Stimulated activated memory B cell treated with anti-CD40 and anti-IgM and Interleukin-4, amounts not matched to agents 10 μg/mL and 1 μg/mL and 100 μg/mL, for 72 hours (primary cell): ENCODE measurements at regions not wholly inside any gene's neighbourhood (a gene's known extent, or its start where the extent isn't known, plus 50 kb on each side); places are given as distances from the start of the nearest gene placed in this dataset.

Experiments used
- ATAC-seq: fragments of 150-1000 bp; cut with Tn5 transposase; 2 replicates; pipeline ENCODE4 v1.10.0; 2021
- H3K27ac Mint-ChIP-seq: one replicate; pipeline ENCODE4 v1.8.0; 2022; ENCODE audit warnings: mild to moderate bottlenecking, mixed read lengths
- H3K27me3 Mint-ChIP-seq: one replicate; pipeline ENCODE4 v1.8.0; 2022; ENCODE audit warnings: mixed read lengths
- H3K36me3 Mint-ChIP-seq: one replicate; pipeline ENCODE4 v1.8.0; 2022; ENCODE audit warnings: mixed read lengths
- H3K4me1 Mint-ChIP-seq: one replicate; pipeline ENCODE4 v1.8.0; 2022; ENCODE audit warnings: mixed read lengths
- H3K4me3 Mint-ChIP-seq: one replicate; pipeline ENCODE4 v1.8.0; 2022; ENCODE audit warnings: mild to moderate bottlenecking, moderate library complexity, mixed read lengths
- H3K9me3 Mint-ChIP-seq: one replicate; pipeline ENCODE4 v1.8.0; 2022; ENCODE audit warnings: mixed read lengths

- no peaks in the 10 kb centered on the region for H3K36me3 Mint-ChIP-seq
- no peak for ATAC-seq
- H3K4me1 Mint-ChIP-seq: no peaks in the 10 kb centered on the region
- no peaks in the 10 kb centered on the region for H3K27me3 Mint-ChIP-seq
- H3K9me3 Mint-ChIP-seq: peaks cover 8% of the 10 kb centered on the region
- H3K4me3 Mint-ChIP-seq: no peak overlapping the region
- no peak overlapping the region for H3K27ac Mint-ChIP-seq
These were observed 626.7 kb upstream of the BOD1L1 start for GRCh38 chr4:14254252-14254651.

DNA sequence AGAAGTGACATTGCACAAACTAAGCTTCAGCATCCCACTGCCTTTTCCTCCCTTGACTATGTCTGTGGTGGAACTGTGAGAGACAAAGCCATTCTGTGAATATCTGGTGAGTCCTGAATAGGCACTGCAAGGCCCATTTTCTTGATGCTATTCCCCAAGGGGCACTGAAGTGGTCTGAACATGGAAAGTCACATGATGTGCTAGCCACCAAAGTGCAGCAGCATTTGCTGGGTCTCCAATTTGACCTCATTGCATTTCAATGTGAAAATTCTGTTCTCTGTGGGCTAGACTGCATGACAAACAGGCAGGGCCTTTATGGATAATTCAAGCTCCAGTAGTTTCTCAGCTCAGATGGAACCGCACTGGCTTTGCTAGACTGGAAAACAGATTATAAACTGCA lies 627.4 kb upstream of the BOD1L1 start:
- Mint-ChIP-seq H3K36me3 (no peaks in the 10 kb centered on the region), H3K4me3 (no peak overlapping the region), H3K27me3 (no peaks in the 10 kb centered on the region), H3K9me3 (peaks cover 8% of the 10 kb centered on the region), H3K4me1 (no peaks in the 10 kb centered on the region), H3K27ac (no peak overlapping the region)
- ATAC-seq: no peak

GRCh38 chr4:14257903-14258302 lies 630.4 kb upstream of the BOD1L1 start:
- no peaks in the 10 kb centered on the region for H3K27me3 Mint-ChIP-seq
- no peak overlapping the region for H3K4me3 Mint-ChIP-seq
- H3K4me1 Mint-ChIP-seq: no peaks in the 10 kb centered on the region
- peaks cover under 1% of the 10 kb centered on the region for H3K9me3 Mint-ChIP-seq
- H3K36me3 Mint-ChIP-seq: no peaks in the 10 kb centered on the region
- H3K27ac Mint-ChIP-seq: no peak overlapping the region
- ATAC-seq: no peak

GRCh38 chr4:14259936-14260335 lies 632.4 kb upstream of the BOD1L1 start:
- Mint-ChIP-seq H3K4me1 (no peaks in the 10 kb centered on the region), H3K36me3 (no peaks in the 10 kb centered on the region), H3K4me3 (no peak overlapping the region), H3K9me3 (no peaks in the 10 kb centered on the region), H3K27ac (no peak overlapping the region), H3K27me3 (no peaks in the 10 kb centered on the region)
- ATAC-seq: no peak

DNA sequence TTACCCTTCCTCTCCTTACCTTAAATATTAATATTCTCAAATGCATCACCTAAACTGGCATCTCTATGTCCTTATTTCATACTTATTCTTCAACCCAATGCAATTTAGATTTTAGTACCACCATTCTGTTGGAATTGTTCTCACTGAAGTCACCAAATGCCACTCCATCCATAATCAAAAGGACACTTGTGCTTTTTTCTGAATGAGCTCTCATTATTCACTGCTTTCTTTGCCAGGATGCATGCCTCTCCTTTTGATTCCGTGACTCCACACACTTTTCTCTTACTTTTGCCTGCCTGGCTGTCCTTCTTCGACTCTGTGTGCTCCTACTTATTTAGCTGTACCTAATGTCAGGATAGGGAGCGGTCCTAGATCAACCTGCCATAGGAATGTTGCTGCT lies 633.1 kb upstream of the BOD1L1 start:
- Mint-ChIP-seq H3K4me3 (no peak overlapping the region), H3K27ac (no peak overlapping the region), H3K27me3 (no peaks in the 10 kb centered on the region), H3K36me3 (no peaks in the 10 kb centered on the region), H3K4me1 (no peaks in the 10 kb centered on the region), H3K9me3 (no peaks in the 10 kb centered on the region)
- no peak for ATAC-seq

- Mint-ChIP-seq H3K27me3 (no peaks in the 10 kb centered on the region), H3K4me1 (no peaks in the 10 kb centered on the region), H3K36me3 (no peaks in the 10 kb centered on the region), H3K9me3 (no peaks in the 10 kb centered on the region), H3K27ac (no peak overlapping the region), H3K4me3 (no peak overlapping the region)
- ATAC-seq: no peak
These were observed 634.7 kb upstream of the BOD1L1 start for GRCh38 chr4:14262221-14262620.

DNA sequence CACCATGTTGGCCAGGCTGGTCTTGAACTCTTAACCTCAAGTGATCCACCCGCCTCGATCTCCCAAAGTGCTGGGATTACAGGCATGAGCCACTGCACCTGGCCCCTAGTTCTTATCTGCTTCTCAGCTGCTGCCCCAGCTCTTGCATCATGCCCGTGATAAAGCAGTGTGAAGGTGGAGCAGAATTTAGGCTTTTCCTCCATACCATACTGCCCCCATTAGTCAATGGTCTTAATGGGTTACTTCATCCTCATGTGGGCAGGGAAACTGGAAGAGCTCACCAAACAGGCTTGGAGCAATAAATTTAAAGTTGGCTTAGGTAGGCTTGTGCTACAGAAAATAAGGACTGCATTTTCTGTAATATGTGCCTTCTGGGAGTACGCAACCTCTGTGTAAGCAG lies 636.9 kb upstream of the BOD1L1 start:
- no peaks in the 10 kb centered on the region for H3K9me3 Mint-ChIP-seq
- no peaks in the 10 kb centered on the region for H3K27me3 Mint-ChIP-seq
- no peak overlapping the region for H3K27ac Mint-ChIP-seq
- no peak for ATAC-seq
- H3K36me3 Mint-ChIP-seq: no peaks in the 10 kb centered on the region
- H3K4me3 Mint-ChIP-seq: no peak overlapping the region
- H3K4me1 Mint-ChIP-seq: no peaks in the 10 kb centered on the region

GRCh38 chr4:14265651-14266050 lies 638.1 kb upstream of the BOD1L1 start:
- Mint-ChIP-seq H3K4me1 (peaks cover 12% of the 10 kb centered on the region), H3K27me3 (no peaks in the 10 kb centered on the region), H3K9me3 (no peaks in the 10 kb centered on the region), H3K36me3 (no peaks in the 10 kb centered on the region), H3K4me3 (no peak overlapping the region), H3K27ac (no peak overlapping the region)
- no peak for ATAC-seq

DNA sequence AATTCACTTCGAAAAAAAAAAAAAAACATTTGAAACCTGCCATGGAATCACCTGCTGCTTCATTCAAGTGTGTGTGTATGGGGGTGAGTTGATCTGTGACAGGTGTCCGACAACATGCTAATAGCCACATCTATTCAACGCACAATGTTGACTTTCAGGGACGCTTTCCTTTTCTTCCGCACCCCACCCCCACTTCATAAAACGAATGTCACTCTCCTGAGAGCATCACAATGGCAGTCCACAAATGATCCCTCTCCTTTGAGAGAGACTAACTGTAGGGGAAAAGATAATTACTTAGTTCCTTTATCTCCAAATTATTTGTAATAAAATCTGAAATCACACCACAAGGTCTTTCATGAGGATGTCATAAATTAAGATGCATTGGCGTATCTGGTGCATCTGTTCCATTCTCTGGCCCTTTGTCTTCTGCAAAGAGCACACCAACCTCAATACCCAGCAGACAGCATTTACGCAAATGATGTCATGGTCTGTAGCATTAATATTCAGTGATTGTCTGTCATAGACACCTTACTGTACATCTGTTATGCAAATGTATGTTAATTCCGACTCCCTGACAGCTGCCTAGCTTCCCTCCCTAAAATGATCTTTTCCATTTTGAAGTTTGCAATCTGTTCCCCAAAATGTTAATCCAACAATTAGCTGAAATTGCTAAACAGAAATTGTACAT lies 640.0 kb upstream of the BOD1L1 start:
- Mint-ChIP-seq H3K27ac (no peak overlapping the region), H3K27me3 (no peaks in the 10 kb centered on the region), H3K4me3 (no peak overlapping the region), H3K9me3 (no peaks in the 10 kb centered on the region), H3K36me3 (no peaks in the 10 kb centered on the region), H3K4me1 (peaks cover 30% of the 10 kb centered on the region)
- ATAC-seq: no peak

- Mint-ChIP-seq H3K36me3 (no peaks in the 10 kb centered on the region), H3K4me1 (peaks cover 50% of the 10 kb centered on the region), H3K4me3 (no peak overlapping the region), H3K9me3 (no peaks in the 10 kb centered on the region), H3K27me3 (no peaks in the 10 kb centered on the region), H3K27ac (no peak overlapping the region)
- ATAC-seq: peak; percentile 88
These were observed 642.3 kb upstream of the BOD1L1 start for GRCh38 chr4:14269824-14270223.

DNA sequence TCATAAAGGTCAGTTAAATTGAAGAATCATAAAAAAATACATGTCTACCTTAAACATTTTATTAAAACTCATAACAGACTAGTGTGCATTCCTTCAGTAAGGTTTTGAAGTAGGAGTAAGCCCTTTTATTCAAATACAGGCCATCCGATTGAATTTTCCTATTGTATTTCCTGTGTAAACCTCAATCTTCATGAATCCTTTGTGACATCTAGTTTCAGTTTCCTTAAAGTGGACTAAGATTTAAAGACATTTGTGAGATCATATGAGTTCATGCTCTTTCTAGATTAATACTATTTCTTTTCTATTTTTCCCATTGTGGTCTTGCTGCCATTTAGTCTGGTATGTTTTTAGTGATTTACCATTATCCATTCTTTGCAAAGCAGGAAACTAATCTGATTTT lies 644.7 kb upstream of the BOD1L1 start:
- H3K27me3 Mint-ChIP-seq: no peaks in the 10 kb centered on the region
- peaks cover 12% of the 10 kb centered on the region for H3K9me3 Mint-ChIP-seq
- no peak for ATAC-seq
- H3K4me1 Mint-ChIP-seq: peaks cover 52% of the 10 kb centered on the region
- no peak overlapping the region for H3K27ac Mint-ChIP-seq
- H3K36me3 Mint-ChIP-seq: peaks cover 9% of the 10 kb centered on the region
- H3K4me3 Mint-ChIP-seq: no peak overlapping the region

DNA sequence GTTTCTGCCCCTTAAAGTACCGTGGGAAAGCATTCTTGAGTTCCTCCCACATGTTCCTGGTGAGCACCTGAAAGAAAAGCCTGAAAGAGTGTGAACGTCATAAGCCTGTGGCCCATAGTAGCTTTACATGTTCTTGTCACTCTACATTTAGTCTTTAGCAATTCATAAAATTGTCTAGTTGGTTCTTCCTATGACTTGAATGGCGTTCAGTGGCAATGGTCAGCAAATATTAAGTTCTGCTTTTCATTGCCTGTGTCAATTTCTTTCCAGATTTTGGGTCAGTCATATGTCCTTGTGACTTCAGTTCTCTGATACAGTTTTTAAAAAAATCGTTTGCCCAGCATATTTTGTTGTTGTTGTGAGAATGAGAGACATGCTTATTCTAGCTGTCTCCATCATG lies 650.0 kb upstream of the BOD1L1 start:
- Mint-ChIP-seq H3K4me1 (peaks cover 22% of the 10 kb centered on the region), H3K27me3 (no peaks in the 10 kb centered on the region), H3K9me3 (peaks cover 12% of the 10 kb centered on the region), H3K4me3 (no peak overlapping the region), H3K36me3 (peaks cover 9% of the 10 kb centered on the region), H3K27ac (no peak overlapping the region)
- ATAC-seq: no peak

DNA sequence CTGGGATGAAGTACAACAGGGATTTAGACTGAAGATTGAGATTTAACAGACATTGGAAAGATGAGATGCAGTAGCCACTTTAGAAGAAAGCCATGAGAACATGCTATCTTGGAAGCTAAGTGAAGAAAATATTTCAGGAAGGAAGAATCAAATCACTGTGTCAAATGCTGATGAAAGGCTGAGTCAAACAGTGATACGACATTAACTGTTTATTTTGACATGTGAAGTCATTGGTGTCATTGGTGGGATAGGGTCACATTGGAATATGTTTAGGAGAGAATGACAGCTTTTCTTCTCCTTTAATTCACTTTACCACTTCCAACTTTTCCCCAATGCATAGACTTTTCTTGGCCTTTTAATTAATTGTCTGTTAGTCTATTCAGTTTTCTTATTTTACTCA lies 653.0 kb upstream of the BOD1L1 start:
- Mint-ChIP-seq H3K36me3 (peaks cover 9% of the 10 kb centered on the region), H3K4me3 (no peak overlapping the region), H3K27ac (no peak overlapping the region), H3K4me1 (no peaks in the 10 kb centered on the region), H3K9me3 (peaks cover 7% of the 10 kb centered on the region), H3K27me3 (no peaks in the 10 kb centered on the region)
- no peak for ATAC-seq

GRCh38 chr4:14284578-14284977 lies 657.1 kb upstream of the BOD1L1 start:
- no peaks in the 10 kb centered on the region for H3K27me3 Mint-ChIP-seq
- no peak for ATAC-seq
- no peak overlapping the region for H3K27ac Mint-ChIP-seq
- peaks cover 7% of the 10 kb centered on the region for H3K36me3 Mint-ChIP-seq
- H3K9me3 Mint-ChIP-seq: peaks cover 9% of the 10 kb centered on the region
- H3K4me1 Mint-ChIP-seq: no peaks in the 10 kb centered on the region
- H3K4me3 Mint-ChIP-seq: no peak overlapping the region

DNA sequence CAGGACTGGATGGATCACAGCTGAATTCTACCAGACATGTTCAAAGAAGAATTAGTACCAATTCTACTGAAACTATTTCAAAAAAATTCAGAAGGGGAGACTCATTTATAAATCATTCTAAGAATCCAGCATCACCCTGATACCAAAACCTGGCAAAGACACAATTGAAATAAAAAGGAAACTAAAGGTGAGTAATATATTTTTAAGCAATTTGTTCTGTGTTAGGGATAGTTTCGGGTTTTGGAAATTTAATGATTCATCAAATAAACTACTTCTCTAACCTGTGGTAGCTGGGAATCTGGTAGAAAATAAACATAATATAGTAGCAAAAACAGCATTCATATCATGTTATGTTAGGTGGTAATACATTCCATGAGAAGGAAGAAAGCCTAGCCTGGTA lies 662.2 kb upstream of the BOD1L1 start:
- no peaks in the 10 kb centered on the region for H3K4me1 Mint-ChIP-seq
- peaks cover 9% of the 10 kb centered on the region for H3K9me3 Mint-ChIP-seq
- H3K36me3 Mint-ChIP-seq: peaks cover 7% of the 10 kb centered on the region
- no peak overlapping the region for H3K4me3 Mint-ChIP-seq
- H3K27ac Mint-ChIP-seq: no peak overlapping the region
- no peak for ATAC-seq
- H3K27me3 Mint-ChIP-seq: no peaks in the 10 kb centered on the region

DNA sequence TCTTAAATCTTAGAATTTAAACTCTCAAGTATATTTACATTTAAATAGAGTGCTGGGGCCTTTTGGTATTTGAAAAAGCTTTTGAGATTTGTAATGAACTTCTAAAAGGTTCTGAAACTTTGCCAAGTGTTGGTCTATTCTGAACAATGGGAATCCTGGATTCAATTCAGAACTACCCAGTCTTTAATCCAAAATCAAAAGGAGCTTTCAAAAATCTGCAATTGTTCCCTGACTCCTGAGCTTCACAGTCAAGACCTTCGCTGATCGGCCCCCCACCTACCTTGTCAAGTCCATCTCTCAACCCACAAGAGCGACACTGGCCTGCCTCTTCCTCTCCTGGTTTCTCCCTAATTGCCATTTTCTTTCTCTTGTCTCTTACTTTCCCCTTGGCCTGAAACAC lies 666.1 kb upstream of the BOD1L1 start:
- no peak for ATAC-seq
- Mint-ChIP-seq H3K36me3 (no peaks in the 10 kb centered on the region), H3K27ac (no peak overlapping the region), H3K4me3 (no peak overlapping the region), H3K27me3 (no peaks in the 10 kb centered on the region), H3K9me3 (peaks cover under 1% of the 10 kb centered on the region), H3K4me1 (no peaks in the 10 kb centered on the region)

DNA sequence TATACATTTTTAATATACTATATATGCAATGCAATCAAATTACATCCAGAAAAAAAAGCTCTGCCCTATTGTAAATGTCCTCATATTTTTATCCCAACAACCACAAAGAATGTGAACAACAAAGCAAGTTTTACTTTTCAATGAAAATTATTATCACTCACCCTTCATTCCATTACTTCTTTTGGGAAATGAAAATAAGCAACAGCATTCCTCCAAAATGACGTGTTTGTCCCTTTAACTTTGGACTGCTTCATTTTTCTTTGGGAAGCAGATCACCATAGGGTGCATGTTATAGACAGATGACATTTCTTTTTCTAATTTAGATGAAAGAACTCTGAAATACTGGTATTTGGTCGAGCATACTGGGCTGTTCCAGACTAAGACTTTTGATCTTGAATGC lies 667.1 kb upstream of the BOD1L1 start:
- H3K4me1 Mint-ChIP-seq: no peaks in the 10 kb centered on the region
- no peaks in the 10 kb centered on the region for H3K27me3 Mint-ChIP-seq
- H3K9me3 Mint-ChIP-seq: no peaks in the 10 kb centered on the region
- no peaks in the 10 kb centered on the region for H3K36me3 Mint-ChIP-seq
- no peak for ATAC-seq
- no peak overlapping the region for H3K27ac Mint-ChIP-seq
- no peak overlapping the region for H3K4me3 Mint-ChIP-seq
